ENCODE measurements at regions not wholly inside any gene's neighbourhood (a gene's known extent, or its start where the extent isn't known, plus 50 kb on each side); places are given as distances from the start of the nearest gene placed in this dataset.

GRCh38 chr7:54145716-54146115 is 396.5 kb upstream of the VSTM2A start:
- DNase-seq (ENCODE audit: low spot score in 2 of 2, unreplicated experiment in 2 of 2): no peak
- no peak for TF ChIP-seq CTCF (IDR thresholded peaks at IDR 0.05; ENCODE audit: unreplicated experiment)
- no peaks in the 10 kb centered on the region for H3K27me3 Mint-ChIP-seq (ENCODE audit: low read depth)
- no peaks in the 10 kb centered on the region for H3K36me3 Mint-ChIP-seq
- no peak overlapping the region for H3K27ac Mint-ChIP-seq
- H3K9me3 Mint-ChIP-seq: no peaks in the 10 kb centered on the region
- no peaks in the 10 kb centered on the region for H3K4me1 Mint-ChIP-seq
- H3K4me3 Mint-ChIP-seq: no peak overlapping the region

- H3K4me3 Mint-ChIP-seq: no peak overlapping the region
- TF ChIP-seq CTCF (IDR thresholded peaks at IDR 0.05; ENCODE audit: unreplicated experiment): no peak
- H3K36me3 Mint-ChIP-seq: no peaks in the 10 kb centered on the region
- H3K27me3 Mint-ChIP-seq (ENCODE audit: low read depth): peaks cover 2% of the 10 kb centered on the region
- no peak for DNase-seq (ENCODE audit: low spot score in 2 of 2, unreplicated experiment in 2 of 2)
- no peak overlapping the region for H3K27ac Mint-ChIP-seq
- H3K9me3 Mint-ChIP-seq: no peaks in the 10 kb centered on the region
- H3K4me1 Mint-ChIP-seq: no peaks in the 10 kb centered on the region
These were observed 388.7 kb upstream of the VSTM2A start for GRCh38 chr7:54153462-54153861.

- no peak for TF ChIP-seq CTCF (IDR thresholded peaks at IDR 0.05; ENCODE audit: unreplicated experiment)
- Mint-ChIP-seq H3K27ac (no peak overlapping the region), H3K4me1 (no peaks in the 10 kb centered on the region), H3K27me3 (ENCODE audit: low read depth) (peaks cover 2% of the 10 kb centered on the region), H3K9me3 (peaks cover 6% of the 10 kb centered on the region), H3K36me3 (no peaks in the 10 kb centered on the region), H3K4me3 (no peak overlapping the region)
- no peak for DNase-seq (ENCODE audit: low spot score in 2 of 2, unreplicated experiment in 2 of 2)
These were observed 383.1 kb upstream of the VSTM2A start for GRCh38 chr7:54159088-54159487.

- no peaks in the 10 kb centered on the region for H3K4me1 Mint-ChIP-seq
- H3K36me3 Mint-ChIP-seq: no peaks in the 10 kb centered on the region
- peaks cover 6% of the 10 kb centered on the region for H3K9me3 Mint-ChIP-seq
- no peak overlapping the region for H3K27ac Mint-ChIP-seq
- H3K27me3 Mint-ChIP-seq (ENCODE audit: low read depth): no peaks in the 10 kb centered on the region
- no peak for DNase-seq (ENCODE audit: low spot score in 2 of 2, unreplicated experiment in 2 of 2)
- no peak overlapping the region for H3K4me3 Mint-ChIP-seq
- TF ChIP-seq CTCF (IDR thresholded peaks at IDR 0.05; ENCODE audit: unreplicated experiment): no peak
These were observed 380.6 kb upstream of the VSTM2A start for GRCh38 chr7:54161621-54162020.

GRCh38 chr7:54166419-54166818 is 375.8 kb upstream of the VSTM2A start:
- no peak overlapping the region for H3K4me3 Mint-ChIP-seq
- H3K4me1 Mint-ChIP-seq: no peaks in the 10 kb centered on the region
- H3K27ac Mint-ChIP-seq: no peak overlapping the region
- no peaks in the 10 kb centered on the region for H3K9me3 Mint-ChIP-seq
- H3K27me3 Mint-ChIP-seq (ENCODE audit: low read depth): no peaks in the 10 kb centered on the region
- no peaks in the 10 kb centered on the region for H3K36me3 Mint-ChIP-seq
- TF ChIP-seq CTCF (IDR thresholded peaks at IDR 0.05; ENCODE audit: unreplicated experiment): no peak
- no peak for DNase-seq (ENCODE audit: low spot score in 2 of 2, unreplicated experiment in 2 of 2)

Measured in mesothelial cell of epicardium (in vitro differentiated cells).